ENCODE measurements at regions not wholly inside any gene's neighbourhood (a gene's known extent, or its start where the extent isn't known, plus 50 kb on each side); places are given as distances from the start of the nearest gene placed in this dataset.
"Not testable (repeated sequence)": the region's sequence is repeated elsewhere in the genome, so short reads cannot be mapped to it uniquely, and the experiment has no call there.

GRCh38 chr15:94844538-94845389, 613.4 kb downstream of the MCTP2 start:
- no peak for DNase-seq (ENCODE audit: low read depth)

- DNase-seq (ENCODE audit: low read depth) = no peak
Observed at GRCh38 chr15:94845390-94845716, 614.0 kb downstream of the MCTP2 start.

- DNase-seq (ENCODE audit: low read depth) = no peak
Observed at GRCh38 chr15:94847325-94847724, 616.0 kb downstream of the MCTP2 start.

GRCh38 chr15:94848054-94848453, 616.7 kb downstream of the MCTP2 start:
- no peak for DNase-seq (ENCODE audit: low read depth)

GRCh38 chr15:94855018-94855408, 623.7 kb downstream of the MCTP2 start:
- no peak for DNase-seq (ENCODE audit: low read depth)

GRCh38 chr15:94855409-94856266, 624.3 kb downstream of the MCTP2 start:
- DNase-seq (ENCODE audit: low read depth) = no peak

GRCh38 chr15:94856267-94856854, 625.0 kb downstream of the MCTP2 start:
- DNase-seq (ENCODE audit: low read depth) = no peak

GRCh38 chr15:94857466-94857865, 626.1 kb downstream of the MCTP2 start:
- DNase-seq (ENCODE audit: low read depth) = no peak

- no peak for DNase-seq (ENCODE audit: low read depth)
Observed at GRCh38 chr15:94858011-94858410, 626.6 kb downstream of the MCTP2 start.

GRCh38 chr15:94858449-94858848, 627.1 kb downstream of the MCTP2 start:
- no peak for DNase-seq (ENCODE audit: low read depth)

- DNase-seq (ENCODE audit: low read depth) = no peak
Observed at GRCh38 chr15:94858920-94859319, 627.6 kb downstream of the MCTP2 start.

- no peak for DNase-seq (ENCODE audit: low read depth)
Observed at GRCh38 chr15:94864600-94864999, 633.2 kb downstream of the MCTP2 start.

GRCh38 chr15:94868265-94868664, 636.9 kb downstream of the MCTP2 start:
- DNase-seq (ENCODE audit: low read depth) = not testable (repeated sequence)

- DNase-seq (ENCODE audit: low read depth) = no peak
Observed at GRCh38 chr15:94875550-94875949, 644.2 kb downstream of the MCTP2 start.

GRCh38 chr15:94877833-94878232, 646.5 kb downstream of the MCTP2 start:
- no peak for DNase-seq (ENCODE audit: low read depth)

GRCh38 chr15:94882071-94882712, 650.8 kb downstream of the MCTP2 start:
- no peak for DNase-seq (ENCODE audit: low read depth)

GRCh38 chr15:94887391-94887790, 656.0 kb downstream of the MCTP2 start:
- DNase-seq (ENCODE audit: low read depth) = no peak

GRCh38 chr15:94889153-94889552, 657.8 kb downstream of the MCTP2 start:
- no peak for DNase-seq (ENCODE audit: low read depth)

GRCh38 chr15:94893091-94893490, 661.7 kb downstream of the MCTP2 start:
- DNase-seq (ENCODE audit: low read depth) = no peak

- DNase-seq (ENCODE audit: low read depth) = no peak
Observed at GRCh38 chr15:94894056-94894455, 662.7 kb downstream of the MCTP2 start.

- no peak for DNase-seq (ENCODE audit: low read depth)
Observed at GRCh38 chr15:94909510-94909909, 678.1 kb downstream of the MCTP2 start.

GRCh38 chr15:94910166-94910565, 678.8 kb downstream of the MCTP2 start:
- no peak for DNase-seq (ENCODE audit: low read depth)
